Fibroblast of skin of left biceps (primary cell): ENCODE measurements at regions not wholly inside any gene's neighbourhood (a gene's known extent, or its start where the extent isn't known, plus 50 kb on each side); places are given as distances from the start of the nearest gene placed in this dataset.

ENCODE experiments used
- DNase-seq, 2 experiments: peaks; one replicate each; pipeline ENCODE4 v3.0.0-alpha.2; 2013; ENCODE audit warnings: low read depth in 2 of 2

DNA sequence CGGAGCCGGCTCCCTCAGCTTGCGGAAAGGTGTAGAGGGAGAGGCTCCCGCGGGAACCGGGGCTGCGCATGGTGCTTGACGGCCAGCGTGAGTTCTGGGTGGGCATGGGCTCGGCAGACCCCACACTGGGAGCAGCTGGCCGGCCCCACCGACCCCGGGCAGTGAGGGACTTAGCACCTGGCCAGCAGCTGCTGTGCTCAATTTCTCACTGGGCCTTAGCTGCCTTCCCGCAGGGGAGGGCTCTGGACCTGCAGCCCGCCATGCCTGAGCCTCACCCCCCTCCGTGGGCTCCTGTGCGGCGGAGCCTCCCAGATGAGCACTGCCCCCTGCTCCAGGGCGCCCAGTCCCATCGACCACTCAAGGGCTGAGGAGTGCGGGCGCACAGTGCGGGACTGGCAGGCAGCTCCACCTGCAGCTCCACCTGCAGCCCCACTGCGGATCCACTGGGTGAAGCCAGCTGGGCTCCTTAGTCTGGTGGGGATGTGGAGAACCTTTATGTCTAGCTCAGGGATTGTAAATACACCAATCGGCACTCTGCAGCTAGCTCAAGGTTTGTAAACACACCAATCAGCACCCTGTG is 1141.8 kb downstream of the PCDH17 start:
- no peak for DNase-seq

DNA sequence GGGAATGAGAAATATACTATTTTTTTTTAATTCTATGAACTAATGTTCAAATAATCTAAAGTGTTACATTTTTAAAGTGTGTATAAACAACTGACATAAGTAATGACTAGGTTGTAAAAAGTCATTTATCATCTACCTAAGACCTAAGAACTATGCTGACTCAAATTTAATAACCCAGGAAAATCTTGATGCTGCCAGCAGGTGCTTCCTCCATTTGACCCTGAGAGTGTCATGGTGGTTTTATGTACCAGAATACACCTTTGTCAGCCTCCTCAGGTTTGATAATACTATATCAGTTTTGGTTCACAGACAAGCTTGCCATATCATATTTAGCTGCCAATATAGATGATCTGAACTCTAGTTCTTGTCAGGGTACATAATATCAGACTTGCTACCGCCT is 1151.2 kb downstream of the PCDH17 start:
- DNase-seq = no peak

DNA sequence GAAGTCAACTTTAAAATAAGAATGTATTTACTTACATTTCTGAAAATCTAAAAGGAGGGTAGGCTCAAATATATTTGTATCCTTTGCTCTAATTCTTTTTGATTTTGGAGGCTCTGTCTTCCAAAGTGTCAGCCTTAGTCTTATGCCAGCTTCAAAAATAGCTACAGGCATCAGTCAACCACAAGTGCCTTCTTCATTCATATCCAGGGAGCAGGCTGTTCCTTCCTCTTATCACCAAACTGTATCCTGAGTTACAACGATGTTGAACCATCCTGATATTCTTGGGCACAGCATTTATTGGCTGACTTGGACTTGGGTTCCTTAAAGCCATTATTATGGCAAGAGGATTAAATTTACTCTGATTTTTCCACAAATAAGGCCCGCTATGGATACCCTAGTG is 1161.3 kb downstream of the PCDH17 start:
- no peak for DNase-seq

DNA sequence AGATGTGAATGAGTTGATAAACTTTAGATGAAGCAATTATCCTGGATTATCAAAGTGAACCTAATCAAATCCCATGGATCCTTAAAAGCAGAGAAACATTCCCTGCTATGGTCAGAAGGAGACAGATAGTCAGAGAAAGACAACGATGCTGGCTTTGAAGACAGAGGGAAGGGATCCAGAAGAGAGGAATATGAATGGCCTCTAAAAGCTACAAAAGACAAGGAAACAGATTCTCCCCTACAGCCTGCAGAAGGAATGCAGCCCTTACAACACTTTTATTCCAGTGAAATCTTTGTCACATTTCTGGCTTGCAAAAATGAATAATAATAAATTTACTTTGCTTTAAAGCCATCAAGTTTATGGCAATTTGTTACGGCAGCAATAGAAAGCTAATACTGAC is 1164.2 kb downstream of the PCDH17 start:
- DNase-seq = no peak

DNA sequence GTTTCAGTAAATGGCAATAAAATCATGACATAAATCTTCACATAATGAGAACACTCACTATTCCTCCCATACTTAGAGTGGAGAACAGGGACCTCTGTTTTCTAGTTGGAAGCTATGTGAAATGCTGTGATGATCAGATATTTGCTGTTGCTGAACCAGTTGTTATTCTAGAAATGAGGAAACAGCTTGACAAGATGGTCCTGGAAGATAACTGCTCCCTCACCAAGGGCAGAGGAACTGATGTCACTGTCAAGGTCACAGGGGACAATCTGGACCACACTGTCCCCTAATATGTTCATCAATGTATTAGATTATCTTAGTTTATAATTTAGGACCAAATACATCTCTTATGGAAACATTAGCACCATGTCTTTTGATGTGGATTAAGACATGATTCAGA is 1173.3 kb downstream of the PCDH17 start:
- DNase-seq = no peak

DNA sequence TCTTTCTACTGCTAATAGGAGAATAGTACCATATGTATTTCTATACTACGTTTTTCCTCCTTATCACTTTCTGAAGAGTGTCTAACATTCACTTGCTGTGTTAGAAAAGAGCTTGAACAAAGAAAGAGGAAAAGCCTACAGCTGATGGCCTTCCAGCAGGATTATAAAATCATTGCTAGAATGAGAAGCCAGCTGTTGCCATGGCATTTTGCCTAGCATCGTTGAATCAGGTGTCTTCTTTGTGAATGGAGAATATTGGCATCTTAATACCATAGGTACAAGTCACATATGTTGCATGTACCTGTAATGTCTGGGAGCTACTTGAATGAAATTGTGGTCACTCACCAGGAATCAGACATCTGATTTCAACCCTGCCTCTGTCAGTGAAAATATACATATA is 1174.9 kb downstream of the PCDH17 start:
- DNase-seq = no peak

DNA sequence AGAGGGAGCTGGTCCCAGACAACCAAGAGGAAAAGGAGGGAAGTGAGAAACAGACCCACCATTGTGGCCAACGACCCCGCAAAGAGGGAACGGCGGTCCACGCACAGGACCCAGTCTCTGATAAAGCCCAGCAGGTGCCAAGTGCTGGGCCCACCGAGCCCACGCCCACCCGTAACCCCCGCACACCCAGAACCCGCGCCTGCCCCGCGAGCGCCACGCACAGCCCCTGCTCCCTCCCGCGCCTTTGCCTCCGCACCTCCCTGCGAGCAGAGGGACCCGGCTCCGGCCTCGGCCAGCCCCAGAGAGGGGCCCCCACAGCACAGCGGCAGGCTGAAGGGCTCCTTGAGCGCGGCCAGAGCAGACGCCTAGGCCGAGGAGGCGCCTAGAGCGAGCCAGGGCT is 1192.2 kb downstream of the PCDH17 start:
- no peak for DNase-seq

DNA sequence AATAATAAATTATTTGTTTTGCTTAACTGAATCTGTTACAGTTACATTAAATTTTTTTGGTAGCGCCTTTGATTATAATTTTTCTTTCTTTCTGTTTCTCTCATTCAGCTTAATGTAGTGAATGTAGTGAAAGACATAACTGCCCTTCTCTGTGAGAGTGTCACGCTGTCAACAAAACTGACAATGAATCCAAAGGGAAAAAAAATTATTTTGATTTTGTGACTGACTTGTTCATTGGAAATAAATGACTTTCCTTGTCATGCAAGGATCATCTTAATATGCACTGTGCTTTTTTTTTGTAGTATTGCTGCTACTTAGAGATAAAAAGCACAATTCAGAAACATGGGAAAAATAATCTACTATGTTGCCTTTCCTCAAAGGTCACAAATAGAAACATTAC is 1196.4 kb downstream of the PCDH17 start:
- DNase-seq = no peak

DNA sequence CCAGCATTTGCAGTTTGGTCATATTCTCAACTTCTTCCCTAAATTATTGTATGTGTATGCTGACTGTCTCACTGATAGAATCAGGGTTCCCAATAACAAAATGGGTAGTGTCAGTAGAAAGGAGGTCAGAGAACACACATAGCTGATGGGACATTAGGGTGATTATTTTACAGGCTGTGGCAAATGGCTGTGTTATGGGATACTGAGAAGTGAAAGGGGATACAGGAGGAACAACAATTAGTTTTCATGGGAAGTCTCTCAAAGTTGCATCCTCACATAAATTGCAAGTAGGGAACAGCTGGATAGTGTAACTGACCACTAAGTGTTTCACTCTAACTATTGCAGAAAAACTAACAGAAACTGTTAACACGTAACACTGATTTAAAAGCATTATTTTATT is 1199.3 kb downstream of the PCDH17 start:
- DNase-seq = no peak

DNA sequence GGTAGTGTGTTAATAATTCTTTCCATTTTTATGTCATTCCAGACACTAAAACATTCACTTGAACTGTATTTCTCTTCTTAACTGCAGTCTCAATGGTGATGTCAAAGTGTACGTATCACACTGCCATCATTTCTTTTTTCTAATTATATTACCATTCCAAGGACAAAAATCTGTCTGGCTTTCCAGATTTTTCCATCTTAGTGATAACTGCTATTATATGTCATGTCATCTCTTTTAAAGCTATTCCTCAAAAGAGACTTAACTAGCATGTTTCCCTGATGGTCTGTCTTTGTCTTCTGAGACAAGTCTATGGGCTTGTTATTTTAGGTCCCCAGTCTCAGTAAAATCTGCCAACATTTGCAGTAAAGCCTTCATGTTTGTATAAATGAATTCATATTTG is 1207.1 kb downstream of the PCDH17 start:
- no peak for DNase-seq

DNA sequence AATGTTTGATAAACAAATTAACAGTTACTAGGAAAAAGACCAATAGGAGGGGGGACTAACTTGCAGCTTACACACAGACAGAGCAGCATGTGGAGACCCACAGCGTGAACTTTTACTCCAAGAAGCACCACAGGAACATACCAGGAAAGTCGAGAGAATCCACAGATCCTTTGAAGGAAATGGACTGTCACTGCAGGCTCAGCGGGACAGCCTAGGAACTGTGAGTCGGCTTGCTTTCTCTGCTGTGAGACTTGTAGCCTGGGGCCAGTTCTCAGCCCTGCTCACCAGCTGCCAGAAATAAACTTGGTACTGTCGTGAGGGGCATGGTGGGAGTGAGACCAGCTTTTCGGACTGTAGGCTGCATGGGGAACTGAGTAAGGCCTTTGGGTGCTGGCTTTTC is 1211.5 kb downstream of the PCDH17 start:
- no peak for DNase-seq

DNA sequence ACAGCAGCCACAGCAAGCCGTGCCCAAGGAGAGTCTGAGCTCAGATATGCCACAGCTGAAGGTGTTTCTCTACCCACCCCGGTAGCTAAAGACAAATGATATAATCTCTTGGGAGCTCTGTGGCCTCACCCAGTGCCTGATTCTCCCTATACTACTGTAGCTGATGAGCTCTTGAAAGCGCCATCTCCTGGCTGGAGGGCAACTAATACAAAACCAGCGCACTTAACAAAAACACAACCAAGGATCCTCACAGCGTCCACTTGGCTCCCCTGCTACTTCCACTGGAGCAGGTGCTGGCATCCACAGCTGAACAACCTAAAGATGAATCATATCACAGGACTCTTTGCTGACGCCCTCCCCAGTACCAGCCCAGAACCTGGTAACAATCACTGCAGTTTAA is 1212.0 kb downstream of the PCDH17 start:
- no peak for DNase-seq

DNA sequence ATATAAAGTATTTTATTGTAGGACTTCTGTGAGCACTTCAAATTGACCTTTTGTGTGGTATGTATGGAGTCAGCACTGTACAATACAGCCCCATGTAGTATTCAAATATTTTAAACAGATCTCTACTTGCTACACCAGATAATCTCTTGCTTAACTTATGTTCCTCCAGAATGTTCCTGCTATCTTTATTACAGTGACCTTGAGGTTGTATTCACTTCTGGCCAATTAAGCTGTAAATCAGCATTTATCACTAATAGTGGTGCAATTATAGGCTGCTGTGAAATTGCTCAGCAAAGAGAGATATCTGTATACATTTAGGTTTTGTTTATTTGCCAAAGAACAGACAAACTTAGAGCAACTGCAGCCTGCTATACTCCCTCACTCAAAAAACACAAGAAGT is 1218.6 kb downstream of the PCDH17 start:
- no peak for DNase-seq

DNA sequence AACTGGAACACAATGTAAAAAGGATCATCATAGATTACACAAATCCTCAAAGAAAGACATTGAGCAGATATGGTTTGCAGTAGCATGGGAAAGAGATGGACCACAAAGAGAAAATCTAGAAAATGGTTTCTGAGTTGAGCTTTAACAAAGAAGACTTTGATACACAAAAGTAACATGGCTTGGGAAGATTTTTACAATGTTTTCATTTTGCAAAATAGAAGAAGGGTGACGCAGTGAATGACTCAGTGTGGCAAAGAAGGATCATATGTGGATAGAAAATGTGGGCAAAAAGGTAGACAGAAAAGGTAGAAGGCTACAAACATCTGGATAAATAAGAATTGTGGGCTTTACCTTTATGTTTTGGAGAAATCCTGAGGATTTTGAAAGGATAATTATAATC is 1220.5 kb downstream of the PCDH17 start:
- DNase-seq = no peak

DNA sequence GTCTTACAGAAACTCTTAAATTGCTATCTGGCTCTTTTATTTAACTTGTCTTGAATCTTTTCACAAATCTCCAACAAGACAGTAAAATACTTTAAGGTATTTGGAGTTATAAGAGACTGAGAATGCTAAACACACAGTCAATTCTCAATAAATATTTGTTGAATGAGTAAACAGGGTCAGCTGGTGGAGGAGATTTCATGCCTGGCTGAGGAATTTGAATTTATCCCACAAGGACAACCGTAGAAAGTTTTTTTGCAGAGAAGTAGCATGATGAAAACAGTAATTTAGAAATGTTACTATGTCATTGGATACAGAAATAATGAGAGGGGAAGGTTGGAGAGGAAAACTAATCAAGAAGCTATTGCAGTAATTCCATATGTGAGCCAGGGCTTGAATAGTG is 1223.7 kb downstream of the PCDH17 start:
- DNase-seq = peak; percentile 8 to 18

DNA sequence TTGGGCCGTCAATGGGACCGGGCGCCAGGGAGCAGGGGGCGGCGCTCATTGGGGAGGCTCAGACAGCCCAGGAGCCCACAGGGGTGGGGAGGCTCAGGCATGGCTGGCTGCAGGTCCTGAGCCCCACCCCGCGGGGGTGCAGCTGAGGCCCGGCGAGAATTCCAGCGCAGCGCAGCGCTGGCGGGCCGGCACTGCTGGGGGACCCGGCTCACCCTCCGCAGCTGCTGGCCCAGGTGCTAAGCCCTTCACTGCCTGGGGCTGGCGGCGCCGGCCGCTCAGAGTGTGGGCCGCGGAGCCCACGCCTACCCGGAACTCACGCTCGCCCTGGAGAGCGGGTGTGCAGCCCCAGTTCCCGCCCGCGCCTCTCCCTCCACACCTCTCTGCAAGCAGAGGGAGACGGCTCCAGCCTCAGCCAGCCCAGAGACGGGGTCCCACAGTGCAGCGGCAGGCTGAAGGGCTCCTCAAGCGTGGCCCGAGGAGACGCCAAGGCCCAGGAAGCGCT is 1227.4 kb downstream of the PCDH17 start:
- DNase-seq = no peak

DNA sequence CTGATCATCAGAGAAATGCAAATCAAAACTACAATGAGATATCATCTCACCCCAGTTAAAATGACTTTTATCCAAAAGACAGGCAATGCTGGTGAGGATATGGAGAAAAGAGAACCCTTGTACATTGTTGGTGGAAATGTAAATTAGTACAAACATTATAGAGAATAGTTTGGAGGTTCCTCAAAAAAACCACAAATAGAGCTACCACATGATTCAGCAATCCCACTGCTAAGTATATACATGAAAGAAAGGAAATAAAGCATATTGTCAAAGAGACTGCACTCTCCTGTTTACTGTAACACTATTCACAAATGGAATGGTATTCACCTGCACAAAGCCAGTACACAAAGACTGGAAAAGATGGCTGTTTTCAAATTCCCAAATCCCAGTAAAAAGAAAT is 1233.7 kb downstream of the PCDH17 start:
- DNase-seq = no peak

DNA sequence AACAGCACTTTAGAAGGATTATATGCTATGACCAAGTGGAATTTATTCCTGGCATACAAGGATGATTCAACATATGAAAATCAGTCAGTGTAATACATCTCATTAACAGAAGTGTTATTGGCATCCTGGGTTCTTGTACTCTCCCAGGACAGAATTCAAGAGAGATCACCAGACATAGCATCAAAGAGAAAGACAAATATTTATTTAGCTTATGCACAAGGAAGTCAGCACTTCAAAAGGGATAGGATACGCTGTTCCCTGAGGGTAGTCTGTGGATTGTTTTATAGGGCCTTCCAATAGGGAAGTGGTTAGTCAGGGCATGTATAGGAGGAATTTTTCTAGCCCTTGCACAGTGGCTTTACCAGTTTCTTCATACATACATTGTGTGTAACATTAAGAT is 1238.0 kb downstream of the PCDH17 start:
- DNase-seq = no peak

DNA sequence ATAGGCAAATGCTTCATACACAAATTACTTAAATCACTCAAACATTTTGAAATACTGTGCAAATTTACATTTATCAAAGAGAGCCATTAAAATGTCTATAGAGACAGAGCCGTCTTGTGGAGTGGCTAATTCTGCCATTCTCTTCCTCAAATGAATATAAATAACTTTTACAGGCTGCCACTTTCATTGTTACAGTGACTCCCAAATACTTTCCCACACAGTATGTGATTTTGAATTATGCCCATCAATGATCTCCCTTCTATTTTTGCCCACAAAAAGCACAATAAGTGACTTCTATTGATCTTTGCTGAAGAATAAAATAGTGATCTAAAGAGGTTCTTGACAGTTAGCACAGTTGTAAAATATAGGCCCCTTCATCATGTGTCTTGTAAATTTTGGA is 1244.9 kb downstream of the PCDH17 start:
- DNase-seq = no peak

DNA sequence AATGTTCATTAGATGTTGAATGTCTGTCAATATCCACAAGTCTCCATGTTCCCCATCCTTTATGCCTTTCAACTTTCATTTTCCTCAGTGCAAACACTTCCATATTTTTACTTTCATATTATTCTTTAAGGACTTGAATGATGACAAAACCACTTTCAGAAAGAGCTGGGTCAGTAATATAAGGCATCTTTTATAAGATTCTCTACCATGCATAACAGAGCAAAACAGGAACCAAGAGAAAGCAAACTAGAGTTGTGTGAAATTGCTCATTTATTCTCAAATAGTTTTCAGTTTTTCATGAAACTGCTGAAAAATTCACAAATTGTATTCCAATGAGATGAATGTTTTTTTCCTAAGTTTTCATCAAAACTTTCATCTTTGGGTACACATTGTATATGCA is 1247.6 kb downstream of the PCDH17 start:
- no peak for DNase-seq

DNA sequence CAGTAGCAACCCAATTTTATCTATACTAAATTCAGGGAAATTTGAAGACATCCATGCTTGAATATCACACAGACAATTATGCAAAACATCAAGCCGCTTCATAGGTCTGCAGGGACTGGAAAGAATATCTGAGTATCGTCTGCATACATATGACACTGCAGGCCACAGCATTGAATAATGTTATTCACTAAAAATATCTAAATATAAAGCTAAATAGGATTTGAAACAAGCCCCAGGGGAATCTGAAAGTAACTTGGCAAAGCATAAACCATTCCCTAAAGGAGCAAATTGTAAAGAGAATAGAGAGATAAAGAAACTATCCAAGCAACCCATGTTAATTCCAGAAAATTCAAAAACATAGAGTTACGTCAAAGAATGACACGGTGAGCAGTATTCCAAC is 1251.0 kb downstream of the PCDH17 start:
- DNase-seq = no peak

DNA sequence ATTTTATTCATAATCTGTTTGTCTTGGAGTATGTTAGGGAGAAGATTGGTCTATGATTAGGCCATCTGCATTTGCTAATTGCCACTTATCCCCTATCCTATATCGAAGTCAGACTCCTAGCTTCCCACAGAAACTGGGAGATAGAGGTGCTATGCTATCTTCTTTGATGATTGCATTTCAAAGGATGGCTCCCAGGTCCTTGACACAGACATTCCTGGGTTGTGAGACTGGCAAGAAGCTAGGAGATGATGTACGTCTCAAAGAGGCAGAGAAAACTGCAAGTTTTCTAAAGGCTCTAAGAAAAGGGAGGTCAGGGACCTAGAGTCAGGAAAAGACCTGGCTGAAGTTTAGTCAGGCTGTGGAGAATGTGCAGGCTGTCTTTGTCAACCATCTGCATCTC is 1251.9 kb downstream of the PCDH17 start:
- no peak for DNase-seq

DNA sequence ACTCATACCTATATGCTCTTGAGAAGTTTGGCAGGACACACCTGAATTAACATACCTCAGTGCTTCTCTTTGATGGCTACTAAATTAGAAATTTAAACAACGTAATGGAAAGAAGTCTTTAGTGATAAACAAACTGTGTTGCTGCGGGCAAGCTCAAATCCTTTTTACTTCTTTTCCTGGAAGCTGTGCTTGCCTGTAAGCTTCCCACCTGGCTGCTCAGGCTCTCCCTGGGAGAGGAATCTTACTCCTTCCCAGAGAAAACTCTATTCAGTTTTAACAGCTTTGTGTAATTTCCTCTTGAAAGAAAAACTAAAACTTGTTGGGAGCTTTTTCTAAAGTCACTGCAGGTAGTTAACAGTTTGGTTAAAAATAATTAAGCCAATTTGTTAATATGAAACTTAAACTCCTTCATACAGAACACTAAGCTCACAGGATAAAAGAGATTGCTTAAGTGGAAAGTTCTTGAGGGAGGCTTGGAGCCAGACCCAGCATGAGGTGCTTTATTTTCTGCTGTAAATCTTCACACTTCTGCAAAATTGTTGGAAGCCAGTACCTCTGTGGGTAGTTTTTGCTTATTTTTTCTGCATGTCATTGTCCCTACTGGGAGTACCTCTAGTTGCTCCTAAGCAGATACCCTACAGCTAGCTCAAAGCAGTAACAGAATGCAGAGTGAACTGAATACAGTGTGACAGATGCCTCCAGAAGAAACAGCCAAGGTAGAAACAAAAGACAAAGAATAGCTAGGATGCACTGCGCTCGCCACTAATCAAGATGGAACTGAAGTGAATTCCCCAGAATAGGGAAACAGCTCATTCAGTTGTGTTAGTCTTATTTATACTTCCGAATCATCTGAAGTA is 1253.0 kb downstream of the PCDH17 start:
- no peak for DNase-seq

DNA sequence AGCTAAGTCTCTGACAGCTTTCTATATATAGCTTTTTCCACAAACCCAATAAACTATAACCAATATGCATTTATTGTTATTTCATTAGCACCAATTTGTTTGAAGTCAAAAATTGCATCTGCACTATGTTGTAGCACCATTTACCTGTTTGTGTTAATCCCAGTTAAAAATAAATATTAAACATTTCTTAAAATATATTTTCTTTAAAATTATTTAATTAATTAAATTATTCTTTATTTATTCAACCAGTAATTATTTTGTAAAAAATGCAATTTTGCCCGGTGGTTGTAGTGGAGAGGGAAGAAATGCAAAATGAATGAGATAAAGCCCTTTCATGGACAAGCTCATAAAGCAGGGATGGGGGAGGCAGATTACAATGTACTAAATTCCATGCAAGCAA is 1257.9 kb downstream of the PCDH17 start:
- no peak for DNase-seq
